HCEC 1CT (cell line): ENCODE measurements at regions not wholly inside any gene's neighbourhood (a gene's known extent, or its start where the extent isn't known, plus 50 kb on each side); places are given as distances from the start of the nearest gene placed in this dataset.
"Not testable (repeated sequence)": the region's sequence is repeated elsewhere in the genome, so short reads cannot be mapped to it uniquely, and the experiment has no call there.

Source experiments
- DNase-seq: peaks from one replicate; pipeline ENCODE4 v3.0.0-alpha.2; 2017

DNA sequence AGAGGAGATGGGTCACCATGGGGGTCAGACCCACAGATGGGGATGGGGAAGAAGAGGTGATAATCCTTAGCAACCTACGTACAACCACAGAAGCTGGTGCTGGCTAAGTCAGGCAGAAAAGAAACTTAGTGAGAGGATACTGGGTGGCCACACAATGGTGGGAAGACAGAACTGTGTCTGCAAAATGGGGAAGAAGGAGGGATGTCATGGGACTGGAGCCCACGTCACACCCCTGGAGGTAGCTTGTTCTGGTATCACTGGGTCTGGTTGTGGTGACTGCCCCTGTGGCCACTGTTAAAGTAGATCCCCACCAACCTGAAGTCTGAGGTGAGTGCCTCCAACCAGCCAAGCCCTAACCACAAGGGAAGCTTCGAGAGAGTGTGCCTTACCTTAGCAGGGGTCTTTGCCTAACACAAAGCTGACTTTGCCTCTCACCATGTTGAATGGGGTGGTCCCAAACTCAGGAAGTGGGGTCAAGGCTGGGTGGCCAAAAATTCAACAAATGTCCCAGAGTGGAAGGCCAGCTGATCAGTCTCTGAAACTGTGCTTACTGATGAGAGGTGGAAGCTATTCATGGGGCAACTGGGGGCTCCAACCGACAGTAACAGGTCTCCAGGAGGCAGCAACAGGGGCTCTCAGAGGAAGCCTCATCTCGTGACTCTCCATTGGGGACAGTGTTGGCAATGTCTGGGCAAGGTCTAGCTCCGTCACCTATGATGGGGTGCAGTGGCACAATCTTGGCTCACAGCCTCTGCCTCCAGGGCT lies 64.8 kb upstream of the SLC1A4 start:
- DNase-seq = no peak

DNA sequence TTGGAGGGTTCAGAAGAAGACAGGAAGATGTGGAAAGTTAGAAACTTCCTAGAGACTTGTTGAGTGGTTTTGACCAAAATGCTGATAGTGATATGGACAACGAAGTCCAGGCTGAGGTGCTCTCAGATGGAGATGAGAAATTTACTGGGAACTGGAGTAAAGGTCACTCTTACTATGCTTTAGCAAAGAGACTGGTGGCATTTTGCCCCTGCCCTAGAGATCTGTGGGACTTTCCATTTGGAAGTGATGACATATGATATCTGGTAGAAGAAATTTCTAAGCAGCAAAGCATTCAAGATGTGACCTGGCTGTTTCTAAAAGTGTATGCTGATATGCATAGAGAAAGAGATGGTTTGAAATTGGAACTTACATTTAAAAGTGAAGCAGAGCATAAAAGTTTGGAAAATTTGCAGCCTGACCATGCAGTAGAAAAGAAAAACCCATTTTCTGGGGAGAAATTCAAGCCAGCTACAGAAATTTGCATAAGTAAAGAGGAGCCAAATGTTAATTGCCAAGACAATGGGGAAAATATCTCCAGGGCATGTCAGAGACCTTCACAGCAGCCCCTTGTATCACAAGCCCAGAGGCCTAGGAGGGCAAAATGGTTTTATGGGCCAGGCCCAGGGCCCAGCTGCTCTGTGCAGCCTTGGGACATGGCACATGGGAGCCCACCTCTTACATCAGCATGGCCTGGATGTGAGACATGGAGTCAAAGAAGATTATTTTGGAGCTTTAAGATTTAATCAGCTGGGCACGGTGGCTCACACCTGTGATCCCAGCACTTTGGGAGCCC lies 63.1 kb upstream of the SLC1A4 start:
- DNase-seq = not testable (repeated sequence)

DNA sequence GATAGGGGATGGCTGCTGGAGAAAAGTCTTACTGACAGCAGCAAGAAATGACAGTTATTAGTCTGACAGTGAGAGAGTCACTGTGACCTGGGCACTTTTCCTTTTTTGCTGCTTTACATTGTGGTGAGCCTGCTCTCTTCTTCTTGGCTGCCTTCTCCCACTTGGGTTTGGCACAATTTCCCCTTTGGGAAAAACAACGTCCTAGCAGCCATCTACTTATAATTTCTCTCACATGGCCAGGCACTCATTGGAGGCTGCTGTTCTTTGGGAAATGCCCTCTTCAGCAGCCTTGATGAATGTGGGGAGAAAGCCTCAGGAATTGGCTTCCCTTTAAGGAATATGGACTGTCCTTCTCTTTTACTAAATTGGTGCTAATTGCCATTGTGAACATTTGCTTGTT lies 60.4 kb upstream of the SLC1A4 start:
- no peak for DNase-seq

DNA sequence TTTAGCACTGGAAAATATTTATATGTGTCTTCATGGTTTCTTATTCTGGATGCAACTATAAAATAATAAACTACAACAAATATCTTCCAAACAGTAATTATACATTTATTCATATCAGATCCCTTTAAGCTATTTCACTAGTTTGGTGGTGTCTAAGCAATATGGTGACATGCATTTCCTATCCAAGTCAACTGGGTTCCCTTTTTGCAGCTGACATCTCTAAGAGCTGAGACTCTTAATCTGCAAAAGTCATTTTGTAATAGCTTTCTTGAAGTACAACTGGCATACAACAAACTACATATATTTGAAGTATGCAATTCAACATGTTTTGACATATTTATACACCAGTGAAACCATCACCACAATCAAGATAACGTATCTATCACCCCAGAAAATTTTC lies 59.9 kb upstream of the SLC1A4 start:
- DNase-seq = no peak

DNA sequence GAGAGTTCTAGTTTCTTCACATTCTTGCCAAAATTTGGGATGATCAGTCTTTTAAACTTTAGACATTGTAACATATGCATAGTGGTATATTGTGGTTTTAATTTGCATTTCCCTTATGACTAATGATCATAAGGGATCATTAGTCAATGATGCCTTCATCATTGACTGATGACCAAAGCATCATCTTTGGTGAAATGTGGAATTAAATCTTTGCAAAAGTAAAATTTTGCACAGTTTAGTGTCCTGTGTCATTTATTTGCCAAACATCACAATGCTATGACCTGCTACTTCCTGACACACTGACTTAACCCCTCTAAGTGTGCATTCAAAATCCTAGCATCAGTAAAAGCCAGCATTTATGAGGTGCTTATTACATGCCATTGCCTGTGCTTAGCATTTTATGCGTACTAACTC lies 58.9 kb upstream of the SLC1A4 start:
- DNase-seq = peak; percentile 46

DNA sequence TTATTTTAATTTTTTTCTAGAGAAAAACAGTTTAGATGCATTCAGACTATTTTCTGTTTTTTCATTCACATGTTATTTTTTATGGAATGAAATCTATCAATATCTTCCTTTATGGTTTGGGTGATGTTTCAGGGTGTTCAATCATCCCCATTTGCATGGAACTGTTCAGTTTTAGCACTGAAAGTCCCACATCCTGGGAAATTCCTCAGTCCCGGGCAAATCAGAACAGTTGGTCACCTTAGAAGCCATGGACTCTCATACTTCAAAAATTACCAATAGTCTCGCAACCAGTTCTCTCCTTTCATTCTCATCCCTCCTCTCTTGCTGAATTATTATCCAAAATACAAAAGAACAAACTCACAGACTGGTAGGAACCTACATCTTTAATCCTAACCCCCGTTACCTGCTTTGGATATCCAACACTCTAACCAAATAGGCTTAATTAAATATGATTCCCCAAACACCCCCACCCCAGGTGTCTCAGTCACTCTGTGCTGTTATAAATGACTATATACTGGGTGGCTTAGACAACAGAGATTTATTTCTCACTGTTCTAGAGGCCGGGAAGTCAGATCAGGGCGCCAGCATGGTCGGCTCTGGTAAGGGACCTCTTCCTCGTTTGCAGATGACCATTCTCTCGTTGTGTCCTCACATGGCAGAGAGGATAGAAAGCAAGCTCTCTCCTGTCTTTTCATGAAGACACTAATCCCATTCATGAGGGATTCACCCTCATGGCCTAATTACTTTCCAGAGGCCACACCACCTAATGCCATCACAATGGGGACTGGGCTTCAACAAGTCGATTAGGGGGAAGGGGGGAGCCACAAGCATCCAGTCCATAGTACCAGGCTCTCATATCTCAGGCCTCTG lies 57.7 kb upstream of the SLC1A4 start:
- DNase-seq = no peak

DNA sequence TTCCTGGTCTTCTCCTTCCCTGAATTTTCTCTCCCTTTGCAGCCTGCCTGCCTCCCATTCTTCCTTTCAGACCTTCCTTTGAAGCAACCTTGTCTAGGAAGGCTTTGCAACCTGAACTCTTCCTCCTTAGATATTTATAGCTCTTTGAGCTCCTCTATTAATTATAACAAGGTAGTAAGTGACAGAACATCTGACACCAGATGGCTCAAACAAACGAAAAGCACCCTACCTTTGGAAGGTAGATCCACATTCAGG lies 57.2 kb upstream of the SLC1A4 start:
- no peak for DNase-seq

DNA sequence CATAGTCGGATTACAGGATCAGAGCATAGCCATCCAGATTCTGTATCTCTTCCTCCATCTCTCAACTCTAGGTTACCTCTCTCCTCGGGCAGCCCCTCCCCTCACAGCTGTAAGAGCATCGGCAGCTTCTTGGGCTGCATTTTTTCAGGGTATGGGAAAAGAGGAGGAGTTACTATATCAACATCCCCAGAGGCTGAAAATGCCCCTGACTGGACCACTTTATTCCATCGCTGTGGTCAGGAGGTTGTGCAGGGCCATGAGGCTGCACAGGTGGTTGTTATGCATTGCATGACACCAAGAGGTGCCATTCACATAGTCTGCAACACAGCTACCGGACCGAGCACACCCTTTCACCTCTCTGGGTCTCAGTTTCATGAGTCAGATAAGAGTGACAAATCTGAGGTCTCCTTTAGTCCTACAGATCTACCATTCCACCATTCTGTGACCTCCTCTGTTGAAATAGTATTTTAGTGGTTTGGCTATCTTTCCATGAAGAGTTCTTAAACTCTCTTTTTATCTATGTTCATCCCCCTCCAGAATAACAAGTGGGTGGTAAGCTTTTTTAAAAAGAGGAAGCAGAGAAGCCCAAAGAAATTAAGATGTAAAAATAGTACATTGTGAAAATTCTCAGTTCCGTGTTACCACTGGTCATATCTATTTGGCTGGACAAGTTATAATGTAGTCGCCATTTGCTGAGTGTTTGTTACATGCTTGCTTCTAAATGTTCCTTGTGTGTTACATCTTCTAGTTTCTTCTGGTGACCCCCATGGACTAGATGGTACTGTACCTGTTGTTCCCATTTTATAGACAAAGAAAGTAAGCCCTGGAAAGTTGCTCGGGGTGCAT lies 56.6 kb upstream of the SLC1A4 start:
- no peak for DNase-seq

DNA sequence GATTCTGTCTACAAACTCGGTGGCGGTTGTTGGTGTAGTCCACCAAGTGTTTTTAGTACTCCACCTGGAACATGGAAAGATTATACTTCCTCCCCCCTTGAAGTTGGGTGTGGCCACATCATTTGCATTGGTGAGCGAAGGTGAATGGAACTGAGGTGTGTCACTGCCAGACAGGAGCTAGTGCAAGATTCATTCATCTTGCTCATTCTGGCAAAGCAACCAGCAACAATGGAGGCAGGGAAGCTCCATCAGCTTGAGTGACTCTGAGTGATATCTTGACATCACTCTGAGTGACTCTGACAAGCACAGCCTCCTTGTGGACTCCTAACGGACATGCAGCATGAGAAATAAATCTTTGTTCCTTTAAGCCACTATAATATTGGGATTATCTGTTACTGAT lies 54.7 kb upstream of the SLC1A4 start:
- DNase-seq = no peak

DNA sequence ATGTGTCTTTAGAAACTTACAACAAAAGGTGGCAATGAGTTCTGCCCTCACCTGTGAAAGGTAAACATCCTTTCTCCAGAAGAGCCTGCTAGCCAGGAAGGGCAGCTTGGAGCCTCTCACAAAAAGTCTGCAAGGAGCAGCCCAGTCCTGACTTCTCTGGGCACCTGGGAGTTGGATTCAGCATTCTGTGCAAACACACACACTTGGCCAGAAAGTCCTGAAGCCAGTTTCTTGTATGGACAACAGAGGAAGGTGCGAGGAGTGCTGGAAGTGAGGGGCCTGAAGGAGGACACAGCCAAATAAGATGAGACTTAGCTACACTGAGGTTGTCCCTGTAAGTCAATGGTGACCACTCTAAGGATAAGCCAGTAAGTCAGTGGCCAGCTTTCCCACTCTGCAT lies 52.4 kb upstream of the SLC1A4 start:
- DNase-seq = no peak

DNA sequence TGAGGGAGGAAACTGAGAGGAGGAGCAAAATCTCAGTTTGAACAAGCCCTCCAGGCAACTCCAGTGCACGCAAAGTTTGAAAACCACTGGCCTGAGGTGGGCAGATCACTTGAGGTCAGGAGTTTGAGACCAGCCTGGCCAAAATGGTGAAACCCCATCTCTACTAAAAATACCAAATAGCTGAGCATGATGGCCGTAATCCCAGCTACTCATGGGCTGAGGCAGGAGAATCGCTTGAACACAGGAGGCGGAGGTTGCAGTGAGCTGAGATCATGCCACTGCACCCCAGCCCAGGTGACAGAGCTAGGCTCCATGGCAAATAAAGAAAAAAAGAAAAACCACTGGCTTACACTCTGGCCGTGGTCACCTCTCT lies 51.9 kb upstream of the SLC1A4 start:
- not testable (repeated sequence) for DNase-seq

DNA sequence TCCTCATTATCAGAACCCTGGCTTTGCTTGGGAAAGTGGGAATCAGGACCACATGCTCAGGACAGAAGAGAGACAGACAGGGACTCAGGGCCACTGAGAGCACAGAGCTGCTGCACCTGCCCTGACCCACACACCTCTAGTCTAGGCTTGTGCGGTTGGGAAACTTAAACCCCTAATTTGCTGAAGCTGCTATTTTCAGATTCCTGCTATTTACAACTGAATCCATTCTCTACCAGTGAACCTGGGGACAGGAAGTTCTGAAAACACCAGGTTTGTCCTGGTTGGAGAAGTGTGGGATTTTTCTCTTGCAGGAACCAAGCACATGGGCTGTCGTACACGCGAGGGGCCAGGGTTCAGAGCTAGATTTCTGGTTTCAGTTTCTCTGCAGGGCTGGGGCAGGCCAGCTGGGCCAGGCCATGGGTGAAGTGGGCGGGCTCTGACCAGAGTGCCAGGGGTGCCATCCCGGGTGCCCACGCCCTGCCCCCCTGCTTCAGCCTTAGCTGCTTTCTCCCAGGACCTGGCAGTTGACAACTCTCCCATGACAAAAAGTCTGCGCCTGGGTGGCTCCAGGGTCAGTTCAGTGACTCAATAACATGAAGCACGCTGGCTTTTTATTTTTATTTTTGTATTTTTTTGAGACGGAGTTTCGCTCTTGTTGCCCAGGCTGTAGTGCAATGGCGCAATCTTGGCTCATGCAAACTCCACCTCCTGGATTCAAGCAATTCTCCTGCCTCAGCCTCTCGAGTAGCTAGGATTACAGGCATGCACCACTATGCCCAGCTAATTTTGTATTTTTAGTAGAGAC lies 51.3 kb upstream of the SLC1A4 start:
- no peak for DNase-seq

DNA sequence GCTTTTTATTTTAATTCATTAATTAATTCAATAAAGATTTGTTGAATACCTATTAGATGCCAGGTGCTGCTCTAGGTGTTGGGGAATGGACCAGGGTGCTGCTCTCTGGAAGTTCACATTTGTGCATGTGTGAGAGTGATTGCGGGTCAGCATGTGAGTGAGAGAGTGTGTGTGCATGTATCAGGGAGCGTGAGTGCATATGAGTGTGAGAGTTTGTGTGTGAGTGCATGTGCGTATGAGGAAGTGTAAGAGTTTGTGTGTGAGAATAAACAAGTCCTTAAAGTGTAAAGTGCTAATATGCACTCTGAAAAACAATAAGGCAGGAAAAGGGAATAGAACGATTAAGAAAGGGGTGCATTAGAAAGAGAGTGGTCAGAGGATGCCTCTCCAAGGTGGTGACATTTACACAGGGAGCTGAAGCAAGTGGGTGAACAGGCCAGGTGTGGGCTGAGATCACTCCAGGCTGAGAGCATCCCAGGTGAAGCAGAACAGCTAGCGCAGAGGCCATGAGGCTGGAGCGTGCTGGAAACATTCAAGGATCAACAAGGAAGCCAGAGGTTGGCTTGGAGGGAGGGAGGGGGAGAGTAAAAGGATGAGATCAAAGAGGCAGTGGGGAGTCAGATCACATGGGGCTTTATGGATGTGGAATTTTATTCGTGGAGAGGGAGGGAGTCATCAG lies 50.5 kb upstream of the SLC1A4 start:
- no peak for DNase-seq

DNA sequence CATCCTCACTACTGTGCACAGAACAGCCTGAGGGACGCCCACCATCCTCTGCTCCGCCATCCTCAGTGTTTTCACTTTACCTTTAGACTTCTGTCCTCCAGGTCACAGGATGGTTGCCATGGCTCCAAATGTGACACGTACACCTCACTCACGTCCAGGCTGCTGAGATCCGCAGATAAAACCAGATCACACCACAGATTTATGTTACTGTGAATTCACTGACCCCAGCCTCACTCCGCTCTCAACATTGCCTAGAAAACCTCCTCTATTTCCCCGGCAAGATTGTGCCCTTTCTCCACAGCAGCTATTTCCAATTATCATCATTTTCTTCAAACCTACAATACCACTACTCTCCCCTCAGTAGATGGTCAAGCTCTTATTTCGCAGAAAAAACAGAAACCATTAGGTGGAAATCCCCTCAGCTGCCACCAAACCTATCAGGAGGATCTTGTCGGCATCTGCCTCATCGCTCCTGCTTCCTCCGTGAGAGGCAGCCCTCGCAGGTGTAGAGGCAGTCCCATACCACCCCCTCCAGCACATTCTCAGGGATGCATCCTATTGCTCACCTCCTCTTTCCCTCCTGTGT lies 49.8 kb upstream of the SLC1A4 start:
- no peak for DNase-seq
